ENCODE measurements at regions not wholly inside any gene's neighbourhood (a gene's known extent, or its start where the extent isn't known, plus 50 kb on each side); places are given as distances from the start of the nearest gene placed in this dataset.

DNA sequence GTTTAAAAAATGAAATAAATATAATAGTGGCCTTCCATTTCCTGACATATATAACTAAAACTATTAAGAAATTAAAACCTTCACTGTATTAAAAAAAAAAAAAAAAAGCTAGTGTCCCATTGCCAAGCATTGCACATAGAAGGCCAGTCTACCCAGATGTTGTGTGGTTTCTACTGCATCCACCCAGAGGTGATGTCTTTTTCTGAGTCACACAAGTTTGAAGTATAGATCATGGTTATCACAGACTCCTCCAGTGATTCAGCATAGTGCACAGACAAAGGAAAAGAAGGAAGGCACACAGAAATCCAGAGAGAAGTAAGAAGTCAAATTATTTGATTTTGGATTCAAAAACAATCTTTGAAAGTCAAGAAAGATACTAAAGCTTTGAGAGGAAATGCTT is 429.0 kb downstream of the ETV1 start:
- no peaks in the 10 kb centered on the region for H3K79me2 ChIP-seq (ENCODE audit: low read length)
- no peaks in the 10 kb centered on the region for H3K36me3 ChIP-seq (replicated peaks; ENCODE audit: low read depth, low read length)
- no peaks in the 10 kb centered on the region for H3K27me3 ChIP-seq (ENCODE audit: low read depth, low read length)
- H3K4me3 ChIP-seq (ENCODE audit: low read length) = no peak overlapping the region
- H3K4me2 ChIP-seq (ENCODE audit: low read length) = no peak overlapping the region
- no peak for TF ChIP-seq EZH2phosphoT487 (IDR thresholded peaks at IDR 0.05; ENCODE audit: low read depth)
- TF ChIP-seq, protein P1, sequence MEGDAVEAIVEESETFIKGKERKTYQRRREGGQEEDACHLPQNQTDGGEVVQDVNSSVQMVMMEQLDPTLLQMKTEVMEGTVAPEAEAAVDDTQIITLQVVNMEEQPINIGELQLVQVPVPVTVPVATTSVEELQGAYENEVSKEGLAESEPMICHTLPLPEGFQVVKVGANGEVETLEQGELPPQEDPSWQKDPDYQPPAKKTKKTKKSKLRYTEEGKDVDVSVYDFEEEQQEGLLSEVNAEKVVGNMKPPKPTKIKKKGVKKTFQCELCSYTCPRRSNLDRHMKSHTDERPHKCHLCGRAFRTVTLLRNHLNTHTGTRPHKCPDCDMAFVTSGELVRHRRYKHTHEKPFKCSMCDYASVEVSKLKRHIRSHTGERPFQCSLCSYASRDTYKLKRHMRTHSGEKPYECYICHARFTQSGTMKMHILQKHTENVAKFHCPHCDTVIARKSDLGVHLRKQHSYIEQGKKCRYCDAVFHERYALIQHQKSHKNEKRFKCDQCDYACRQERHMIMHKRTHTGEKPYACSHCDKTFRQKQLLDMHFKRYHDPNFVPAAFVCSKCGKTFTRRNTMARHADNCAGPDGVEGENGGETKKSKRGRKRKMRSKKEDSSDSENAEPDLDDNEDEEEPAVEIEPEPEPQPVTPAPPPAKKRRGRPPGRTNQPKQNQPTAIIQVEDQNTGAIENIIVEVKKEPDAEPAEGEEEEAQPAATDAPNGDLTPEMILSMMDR (IDR thresholded peaks at IDR 0.05; ENCODE audit: low read depth, low read length) = no peak
- no peaks in the 10 kb centered on the region for H3K4me1 ChIP-seq (ENCODE audit: low read length)
- no peak overlapping the region for H3K27ac ChIP-seq (ENCODE audit: low read length)
- no peaks in the 10 kb centered on the region for H3K9me3 ChIP-seq (ENCODE audit: insufficient read depth, low read length)
- H2AFZ ChIP-seq (ENCODE audit: low read depth, low read length) = no peak overlapping the region
- H3K9ac ChIP-seq (ENCODE audit: low read length) = no peak overlapping the region
- no peaks in the 10 kb centered on the region for H4K20me1 ChIP-seq (ENCODE audit: insufficient read depth, low read length)

DNA sequence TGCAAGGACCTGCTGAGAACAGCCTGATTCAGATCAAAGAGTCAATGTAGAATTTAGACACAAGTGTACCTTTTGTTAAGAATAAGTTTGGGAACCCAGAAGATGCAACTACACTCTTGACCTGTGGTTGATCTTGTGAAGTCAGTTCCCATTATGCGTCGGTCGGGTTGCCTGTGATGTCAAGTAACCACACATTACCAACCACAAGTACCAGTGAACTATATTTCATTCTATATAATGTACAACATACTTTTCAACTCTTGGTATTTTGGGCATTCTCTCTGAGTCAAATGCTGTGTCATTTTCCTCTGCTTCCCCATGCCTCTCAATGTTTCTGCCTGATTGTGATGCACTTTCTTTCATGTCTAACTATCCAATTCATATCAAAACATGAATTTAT is 426.2 kb downstream of the ETV1 start:
- no peaks in the 10 kb centered on the region for H3K36me3 ChIP-seq (replicated peaks; ENCODE audit: low read depth, low read length)
- no peaks in the 10 kb centered on the region for H3K27me3 ChIP-seq (ENCODE audit: low read depth, low read length)
- no peaks in the 10 kb centered on the region for H3K4me1 ChIP-seq (ENCODE audit: low read length)
- no peak overlapping the region for H3K9ac ChIP-seq (ENCODE audit: low read length)
- no peak overlapping the region for H3K4me3 ChIP-seq (ENCODE audit: low read length)
- H3K27ac ChIP-seq (ENCODE audit: low read length) = no peak overlapping the region
- no peak overlapping the region for H3K4me2 ChIP-seq (ENCODE audit: low read length)
- H4K20me1 ChIP-seq (ENCODE audit: insufficient read depth, low read length) = no peaks in the 10 kb centered on the region
- H3K9me3 ChIP-seq (ENCODE audit: insufficient read depth, low read length) = no peaks in the 10 kb centered on the region
- no peak for TF ChIP-seq EZH2phosphoT487 (IDR thresholded peaks at IDR 0.05; ENCODE audit: low read depth)
- TF ChIP-seq, protein P1 (IDR thresholded peaks at IDR 0.05; ENCODE audit: low read depth, low read length) = no peak
- H2AFZ ChIP-seq (ENCODE audit: low read depth, low read length) = no peak overlapping the region
- no peaks in the 10 kb centered on the region for H3K79me2 ChIP-seq (ENCODE audit: low read length)

DNA sequence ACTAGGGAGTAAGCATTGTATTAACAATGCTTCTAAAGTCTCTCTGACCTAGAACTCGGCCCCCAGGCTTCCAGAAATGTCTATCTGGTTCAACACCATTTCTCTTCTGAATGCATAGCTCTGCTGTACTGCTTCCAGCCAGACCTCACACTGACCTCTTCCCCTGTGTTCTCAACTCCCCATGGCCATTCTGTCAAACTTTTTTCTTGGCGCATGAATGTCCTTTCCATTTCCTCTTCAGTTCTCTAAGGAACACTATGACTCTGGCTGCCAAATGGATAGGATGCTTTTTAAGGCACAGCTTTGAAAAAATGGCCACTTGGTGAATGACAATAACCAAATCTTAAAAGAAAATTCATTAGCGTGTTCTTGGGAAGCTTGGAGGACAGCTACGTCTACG is 425.8 kb downstream of the ETV1 start:
- no peak overlapping the region for H3K27ac ChIP-seq (ENCODE audit: low read length)
- H3K4me3 ChIP-seq (ENCODE audit: low read length) = no peak overlapping the region
- H3K4me1 ChIP-seq (ENCODE audit: low read length) = no peaks in the 10 kb centered on the region
- H4K20me1 ChIP-seq (ENCODE audit: insufficient read depth, low read length) = no peaks in the 10 kb centered on the region
- H3K9me3 ChIP-seq (ENCODE audit: insufficient read depth, low read length) = no peaks in the 10 kb centered on the region
- no peaks in the 10 kb centered on the region for H3K36me3 ChIP-seq (replicated peaks; ENCODE audit: low read depth, low read length)
- TF ChIP-seq, protein P1 (IDR thresholded peaks at IDR 0.05; ENCODE audit: low read depth, low read length) = no peak
- no peak for TF ChIP-seq EZH2phosphoT487 (IDR thresholded peaks at IDR 0.05; ENCODE audit: low read depth)
- H3K4me2 ChIP-seq (ENCODE audit: low read length) = no peak overlapping the region
- no peak overlapping the region for H3K9ac ChIP-seq (ENCODE audit: low read length)
- no peak overlapping the region for H2AFZ ChIP-seq (ENCODE audit: low read depth, low read length)
- H3K79me2 ChIP-seq (ENCODE audit: low read length) = no peaks in the 10 kb centered on the region
- no peaks in the 10 kb centered on the region for H3K27me3 ChIP-seq (ENCODE audit: low read depth, low read length)

DNA sequence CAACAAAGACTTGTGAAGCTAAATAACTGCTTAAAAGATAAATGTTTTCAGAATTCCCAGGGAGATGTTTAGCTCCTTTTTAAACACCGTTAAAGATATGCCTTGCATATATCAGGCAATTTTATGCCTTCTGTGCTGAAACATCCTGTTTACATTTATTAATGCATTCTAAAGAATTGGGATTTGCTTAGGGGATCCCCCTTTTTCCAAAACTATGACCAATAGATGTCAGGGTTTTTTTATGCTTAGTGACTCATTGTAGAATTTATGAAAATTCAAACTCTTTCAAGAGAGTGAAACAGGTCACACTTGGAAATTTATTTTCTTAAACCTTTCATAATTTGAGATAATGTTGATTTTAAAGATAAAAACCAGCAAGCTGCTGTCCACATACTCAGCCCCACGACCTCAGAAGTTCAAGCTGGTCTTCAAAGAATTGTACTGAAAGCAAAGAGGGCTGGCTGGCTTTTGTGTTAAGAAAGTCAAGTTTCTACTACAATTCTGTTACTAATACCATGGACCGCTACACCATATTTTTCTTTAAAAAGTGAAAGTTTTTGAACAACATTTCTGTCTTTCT is 411.8 kb downstream of the ETV1 start:
- no peaks in the 10 kb centered on the region for H3K27me3 ChIP-seq (ENCODE audit: low read depth, low read length)
- H3K4me2 ChIP-seq (ENCODE audit: low read length) = no peak overlapping the region

More for the DNA sequence above, 411.8 kb downstream of the ETV1 start:
- H3K9ac ChIP-seq (ENCODE audit: low read length) = no peak overlapping the region
- H3K4me3 ChIP-seq (ENCODE audit: low read length) = no peak overlapping the region
- no peak overlapping the region for H2AFZ ChIP-seq (ENCODE audit: low read depth, low read length)
- TF ChIP-seq EZH2phosphoT487 (IDR thresholded peaks at IDR 0.05; ENCODE audit: low read depth) = no peak
- TF ChIP-seq, protein P1 (IDR thresholded peaks at IDR 0.05; ENCODE audit: low read depth, low read length) = no peak
- no peaks in the 10 kb centered on the region for H4K20me1 ChIP-seq (ENCODE audit: insufficient read depth, low read length)
- H3K36me3 ChIP-seq (replicated peaks; ENCODE audit: low read depth, low read length) = no peaks in the 10 kb centered on the region
- no peak overlapping the region for H3K27ac ChIP-seq (ENCODE audit: low read length)
- H3K4me1 ChIP-seq (ENCODE audit: low read length) = peaks cover 17% of the 10 kb centered on the region
- no peaks in the 10 kb centered on the region for H3K9me3 ChIP-seq (ENCODE audit: insufficient read depth, low read length)
- no peaks in the 10 kb centered on the region for H3K79me2 ChIP-seq (ENCODE audit: low read length)

Measured in OCI-LY3 (cell line).